ENCODE measurements at regions not wholly inside any gene's neighbourhood (a gene's known extent, or its start where the extent isn't known, plus 50 kb on each side); places are given as distances from the start of the nearest gene placed in this dataset.

DNA sequence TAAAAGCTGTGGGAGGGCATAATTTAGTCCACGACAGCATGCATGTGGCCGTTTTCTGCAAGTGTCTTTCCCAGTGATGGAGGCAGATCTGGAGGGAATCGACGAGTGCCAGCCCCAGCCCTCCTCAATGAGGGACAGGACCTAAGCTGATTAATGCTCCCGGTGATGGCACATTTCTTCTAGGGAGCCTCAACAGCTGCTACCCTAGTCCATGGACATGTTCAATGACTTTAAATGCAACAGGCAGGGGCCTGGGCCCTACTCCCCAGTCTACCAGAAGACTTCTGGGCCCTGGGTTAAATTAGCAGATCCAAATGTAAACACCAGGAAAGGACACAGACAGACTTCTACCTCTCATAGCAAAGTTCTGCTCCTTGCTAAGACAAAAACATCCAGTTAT, 155.1 kb downstream of the ACTR3 start (continued):
- TF ChIP-seq, protein P1, sequence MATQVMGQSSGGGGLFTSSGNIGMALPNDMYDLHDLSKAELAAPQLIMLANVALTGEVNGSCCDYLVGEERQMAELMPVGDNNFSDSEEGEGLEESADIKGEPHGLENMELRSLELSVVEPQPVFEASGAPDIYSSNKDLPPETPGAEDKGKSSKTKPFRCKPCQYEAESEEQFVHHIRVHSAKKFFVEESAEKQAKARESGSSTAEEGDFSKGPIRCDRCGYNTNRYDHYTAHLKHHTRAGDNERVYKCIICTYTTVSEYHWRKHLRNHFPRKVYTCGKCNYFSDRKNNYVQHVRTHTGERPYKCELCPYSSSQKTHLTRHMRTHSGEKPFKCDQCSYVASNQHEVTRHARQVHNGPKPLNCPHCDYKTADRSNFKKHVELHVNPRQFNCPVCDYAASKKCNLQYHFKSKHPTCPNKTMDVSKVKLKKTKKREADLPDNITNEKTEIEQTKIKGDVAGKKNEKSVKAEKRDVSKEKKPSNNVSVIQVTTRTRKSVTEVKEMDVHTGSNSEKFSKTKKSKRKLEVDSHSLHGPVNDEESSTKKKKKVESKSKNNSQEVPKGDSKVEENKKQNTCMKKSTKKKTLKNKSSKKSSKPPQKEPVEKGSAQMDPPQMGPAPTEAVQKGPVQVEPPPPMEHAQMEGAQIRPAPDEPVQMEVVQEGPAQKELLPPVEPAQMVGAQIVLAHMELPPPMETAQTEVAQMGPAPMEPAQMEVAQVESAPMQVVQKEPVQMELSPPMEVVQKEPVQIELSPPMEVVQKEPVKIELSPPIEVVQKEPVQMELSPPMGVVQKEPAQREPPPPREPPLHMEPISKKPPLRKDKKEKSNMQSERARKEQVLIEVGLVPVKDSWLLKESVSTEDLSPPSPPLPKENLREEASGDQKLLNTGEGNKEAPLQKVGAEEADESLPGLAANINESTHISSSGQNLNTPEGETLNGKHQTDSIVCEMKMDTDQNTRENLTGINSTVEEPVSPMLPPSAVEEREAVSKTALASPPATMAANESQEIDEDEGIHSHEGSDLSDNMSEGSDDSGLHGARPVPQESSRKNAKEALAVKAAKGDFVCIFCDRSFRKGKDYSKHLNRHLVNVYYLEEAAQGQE (IDR thresholded peaks at IDR 0.05), result no peak
- TF ChIP-seq RAD21 (conservative IDR thresholded peaks at IDR 0.05 in 1 of 2, IDR thresholded peaks at IDR 0.05 in 1 of 2) (no peak), MAFK (IDR thresholded peaks at IDR 0.05; ENCODE audit: partially characterized antibody) (no peak), HOXA7 (CRISPR knock-in tag; IDR thresholded peaks at IDR 0.05) (no peak), CHD4 (IDR thresholded peaks at IDR 0.05; ENCODE audit: borderline replicate concordance) (no peak), RFX5 (IDR thresholded peaks at IDR 0.05) (no peak)

DNA sequence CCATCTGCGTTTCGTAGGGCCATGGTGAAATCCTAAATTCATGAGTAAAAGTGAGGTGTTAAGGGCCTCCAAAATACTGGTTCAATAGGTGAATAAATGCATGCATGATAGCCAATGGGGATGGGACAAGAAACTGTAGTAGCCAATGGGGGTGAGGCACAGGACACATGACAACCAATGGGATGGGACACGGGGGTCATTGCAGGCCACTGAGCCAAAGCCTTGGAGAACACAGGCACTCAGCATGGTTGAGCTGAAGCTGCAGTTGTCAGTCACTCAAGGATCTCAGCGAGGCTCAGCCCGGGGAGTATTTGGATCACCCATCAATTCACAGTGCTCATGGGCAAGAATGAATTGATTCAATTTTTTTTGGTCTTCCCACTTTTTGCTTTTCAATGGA, 156.5 kb downstream of the ACTR3 start:
- Histone ChIP-seq H3K4me3 (no peak overlapping the region), H3K4me2 (no peak overlapping the region), H3K27ac (no peak overlapping the region), H3K9me3 (no peaks in the 10 kb centered on the region), H3K4me1 (no peaks in the 10 kb centered on the region)
- DNase-seq (ENCODE audit: low read depth in 1 of 2, low spot score in 1 of 2), result no peak
- ChIA-PET CTCF (no interaction called here), POLR2A (no interaction called here)
- FAIRE-seq, result no peak
- no peak for ATAC-seq
- 1% methylated on average over 5 of the region's 5 CpGs for WGBS (ENCODE audit: missing lambda C conversion rate)
- TF ChIP-seq CHD2 (IDR thresholded peaks at IDR 0.05; ENCODE audit: low read length, partially characterized antibody) (no peak), RARB (CRISPR knock-in tag; IDR thresholded peaks at IDR 0.05) (no peak), SMC3 (IDR thresholded peaks at IDR 0.05) (no peak), POLR2AphosphoS2 (conservative IDR thresholded peaks at IDR 0.05; ENCODE audit: low read length) (no peak), FOSB (CRISPR knock-in tag; IDR thresholded peaks at IDR 0.05) (no peak), PHF8 (IDR thresholded peaks at IDR 0.05; ENCODE audit: borderline replicate concordance, low read depth) (no peak), BHLHE40 (IDR thresholded peaks at IDR 0.05; ENCODE audit: low read depth, low read length) (no peak), TP53 (CRISPR knock-in tag; IDR thresholded peaks at IDR 0.05) (no peak), NPAS2 (CRISPR knock-in tag; IDR thresholded peaks at IDR 0.05; ENCODE audit: borderline replicate concordance) (no peak), ATOH8 (CRISPR knock-in tag; IDR thresholded peaks at IDR 0.05; ENCODE audit: low read depth) (no peak), MYC (IDR thresholded peaks at IDR 0.05; ENCODE audit: borderline replicate concordance, low read length) (no peak), RFX5 (IDR thresholded peaks at IDR 0.05) (no peak), JUN (IDR thresholded peaks at IDR 0.05) (no peak), RAD21 (conservative IDR thresholded peaks at IDR 0.05 in 1 of 2, IDR thresholded peaks at IDR 0.05 in 1 of 2) (no peak)
- TF ChIP-seq, protein P2, sequence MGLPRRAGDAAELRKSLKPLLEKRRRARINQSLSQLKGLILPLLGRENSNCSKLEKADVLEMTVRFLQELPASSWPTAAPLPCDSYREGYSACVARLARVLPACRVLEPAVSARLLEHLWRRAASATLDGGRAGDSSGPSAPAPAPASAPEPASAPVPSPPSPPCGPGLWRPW (IDR thresholded peaks at IDR 0.05), result no peak

DNA sequence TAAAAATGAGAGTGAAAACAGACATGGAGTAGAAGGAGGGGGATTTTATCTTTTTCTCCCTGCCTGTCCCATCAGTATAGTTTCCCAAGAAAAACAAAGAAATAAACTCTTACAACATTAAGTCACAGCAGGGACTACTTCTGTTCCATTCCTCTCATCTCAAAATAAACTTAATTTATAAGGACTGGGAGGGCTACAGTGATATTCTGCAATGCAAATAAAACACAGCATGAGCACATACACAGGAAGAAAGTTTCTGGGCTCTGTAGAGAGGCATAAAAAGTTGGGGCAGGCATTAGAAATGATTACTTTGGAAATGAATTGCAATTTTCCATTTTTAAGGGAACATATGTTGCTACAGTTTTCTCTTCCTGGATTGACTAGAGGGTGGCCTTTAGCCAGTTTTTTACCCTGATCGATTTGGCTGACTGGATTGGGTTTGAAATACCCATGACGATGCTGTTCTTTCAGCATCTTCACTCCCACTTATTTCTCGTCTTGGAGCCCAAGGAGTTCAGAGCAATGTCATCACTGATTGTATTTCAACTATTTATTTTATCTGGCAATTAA, 157.1 kb downstream of the ACTR3 start:
- H3K4me2 ChIP-seq, result no peak overlapping the region
- H3K4me1 ChIP-seq, result no peaks in the 10 kb centered on the region
- 0% methylated on average over 3 of the region's 3 CpGs for WGBS (ENCODE audit: missing lambda C conversion rate)
- no peak overlapping the region for H3K4me3 ChIP-seq
- TF ChIP-seq TP53 (CRISPR knock-in tag; IDR thresholded peaks at IDR 0.05) (no peak), EHMT2 (IDR thresholded peaks at IDR 0.05; ENCODE audit: low read depth) (no peak)
- TF ChIP-seq, protein P3, sequence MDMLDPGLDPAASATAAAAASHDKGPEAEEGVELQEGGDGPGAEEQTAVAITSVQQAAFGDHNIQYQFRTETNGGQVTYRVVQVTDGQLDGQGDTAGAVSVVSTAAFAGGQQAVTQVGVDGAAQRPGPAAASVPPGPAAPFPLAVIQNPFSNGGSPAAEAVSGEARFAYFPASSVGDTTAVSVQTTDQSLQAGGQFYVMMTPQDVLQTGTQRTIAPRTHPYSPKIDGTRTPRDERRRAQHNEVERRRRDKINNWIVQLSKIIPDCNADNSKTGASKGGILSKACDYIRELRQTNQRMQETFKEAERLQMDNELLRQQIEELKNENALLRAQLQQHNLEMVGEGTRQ (IDR thresholded peaks at IDR 0.05), result no peak
- ChIA-PET POLR2A (no interaction called here), CTCF (no interaction called here)
- FAIRE-seq (no peak), ATAC-seq (no peak), DNase-seq (ENCODE audit: low read depth in 1 of 2, low spot score in 1 of 2) (no peak)
- no peaks in the 10 kb centered on the region for H3K9me3 ChIP-seq
- no peak overlapping the region for H3K27ac ChIP-seq

All from A549 (cell line).